Psoas muscle (tissue), 6 donors: ENCODE measurements at regions not wholly inside any gene's neighbourhood (a gene's known extent, or its start where the extent isn't known, plus 50 kb on each side); places are given as distances from the start of the nearest gene placed in this dataset.

Source experiments
- ATAC-seq, 4 donors: fragments of 200-7000 bp; cut with Tn5 transposase; one replicate each; pipeline ENCODE4 v1.9.1; 2020; ENCODE audit warnings: moderate library complexity in 3 of 4, mild to moderate bottlenecking in 2 of 4
- DNase-seq, 2 donors: peaks; one replicate each; pipeline ENCODE4 v3.0.0-alpha.2; 2020
- H3K27ac ChIP-seq: fragments of 200-600 bp; one replicate; pipeline ENCODE4 v1.8.0; 2022
- H3K27me3 ChIP-seq, 3 donors: fragments of 200-600 bp in 1 of 3; one replicate each; pipeline versions ENCODE4 v1.6.1 to v1.8.0; 2013 to 2022; ENCODE audit warnings: low read length in 2 of 3, mild to moderate bottlenecking in 2 of 3, moderate library complexity in 1 of 3; ENCODE audit not compliant: insufficient read depth in 3 of 3
- H3K36me3 ChIP-seq, 2 donors: fragments of 200-600 bp in 1 of 2; one replicate each; pipeline versions ENCODE4 v1.6.1 to v1.8.0; 2013 to 2022; ENCODE audit warnings: low read depth in 1 of 2, mild to moderate bottlenecking in 1 of 2, moderate library complexity in 1 of 2; ENCODE audit not compliant: insufficient read depth in 1 of 2
- H3K4me1 ChIP-seq: fragments of 200-600 bp; one replicate; pipeline ENCODE4 v1.8.0; 2022
- H3K4me3 ChIP-seq: fragments of 200-600 bp; one replicate; pipeline ENCODE4 v1.8.0; 2022; ENCODE audit warnings: mild to moderate bottlenecking
- H3K9me3 ChIP-seq: fragments of 200-600 bp; one replicate; pipeline ENCODE4 v1.8.0; 2022
- CTCF ChIP-seq: fragments of 200-600 bp; IDR thresholded peaks from one replicate; pipeline ENCODE4 v1.8.0; 2022; ENCODE audit warnings: antibody characterized with exemption
- intact Hi-C, 2 donors: fragments of 100-400 bp; cut with DNase I; formaldehyde crosslinking; loops; one replicate each; pipeline versions ENCODE4 v1.11.0 to v1.14.2; 2022
- donor health status: healthy with polysubstance abuse.
- donor health status: DM: no; HTN: no; CAD: no; lungs with moderate emphysema.
- donor health status: healthy.
- donor health status: DM: yes; HTN: yes; CAD: no.
- donor health status: DM: no; HTN: no; CAD: no.
- donor health status: DM: yes; HTN: yes; CAD: no.

GRCh38 chr5:100965291-100965690, 62.2 kb upstream of the ST8SIA4 start:
- no peaks in the 10 kb centered on the region for H3K27me3 ChIP-seq
- no peak for ATAC-seq
- H3K4me3 ChIP-seq, result no peak overlapping the region
- no peaks in the 10 kb centered on the region for H3K36me3 ChIP-seq
- DNase-seq, result no peak
- intact Hi-C loops, result no loop called here
- no peak for TF ChIP-seq CTCF
- H3K9me3 ChIP-seq, result no peaks in the 10 kb centered on the region
- no peaks in the 10 kb centered on the region for H3K4me1 ChIP-seq
- H3K27ac ChIP-seq, result no peak overlapping the region
